Ishikawa (cell line): ENCODE measurements at regions not wholly inside any gene's neighbourhood (a gene's known extent, or its start where the extent isn't known, plus 50 kb on each side); places are given as distances from the start of the nearest gene placed in this dataset.

ENCODE experiments used
- CEBPB ChIP-seq: IDR thresholded peaks from 2 replicates; pipeline ENCODE4 v1.6.1; 2012
- CREB1 ChIP-seq: IDR thresholded peaks from 2 replicates; pipeline ENCODE4 v1.6.1; 2012; ENCODE audit warnings: low read depth
- EGR1 ChIP-seq: IDR thresholded peaks from 2 replicates; pipeline ENCODE4 v1.6.1; 2012
- EP300 ChIP-seq: IDR thresholded peaks from 2 replicates; pipeline ENCODE4 v1.6.1; 2012; ENCODE audit warnings: borderline replicate concordance
- FOXM1 ChIP-seq: IDR thresholded peaks from 2 replicates; pipeline ENCODE4 v1.6.1; 2012; ENCODE audit warnings: low read depth, borderline replicate concordance
- MAX ChIP-seq: IDR thresholded peaks from 2 replicates; pipeline ENCODE4 v1.6.1; 2012
- NFIC ChIP-seq: IDR thresholded peaks from 2 replicates; pipeline ENCODE4 v1.6.1; 2012
- RAD21 ChIP-seq: IDR thresholded peaks from 2 replicates; pipeline ENCODE4 v1.6.1; 2012; ENCODE audit warnings: low read depth
- REST ChIP-seq: IDR thresholded peaks from 2 replicates; pipeline ENCODE4 v1.6.1; 2012; ENCODE audit warnings: low read depth, mild to moderate bottlenecking
- TAF1 ChIP-seq: IDR thresholded peaks from 2 replicates; pipeline ENCODE4 v1.6.1; 2012; ENCODE audit warnings: low read depth, mild to moderate bottlenecking
- TCF12 ChIP-seq: IDR thresholded peaks from 2 replicates; pipeline ENCODE4 v1.6.1; 2012; ENCODE audit warnings: low read depth
- TEAD4 ChIP-seq: IDR thresholded peaks from 2 replicates; pipeline ENCODE4 v1.6.1; 2012
- USF1 ChIP-seq: IDR thresholded peaks from 2 replicates; pipeline ENCODE4 v1.6.1; 2012
- YY1 ChIP-seq: IDR thresholded peaks from 2 replicates; pipeline ENCODE4 v1.6.1; 2012; ENCODE audit warnings: low read depth
- ZBTB7A ChIP-seq: IDR thresholded peaks from 2 replicates; pipeline ENCODE4 v1.6.1; 2012; ENCODE audit warnings: low read depth

GRCh38 chr5:23305055-23305454 is 202.4 kb upstream of the PRDM9 start:
- TF ChIP-seq USF1 (no peak), ZBTB7A (no peak), MAX (no peak), YY1 (no peak), CEBPB (no peak), EP300 (no peak), EGR1 (no peak), REST (no peak), CREB1 (no peak), NFIC (no peak), FOXM1 (no peak), TAF1 (no peak), TEAD4 (no peak), RAD21 (no peak), TCF12 (no peak)

GRCh38 chr5:23303836-23304235 is 203.6 kb upstream of the PRDM9 start:
- TF ChIP-seq TEAD4 (no peak), NFIC (no peak), TAF1 (no peak), FOXM1 (no peak), USF1 (no peak), ZBTB7A (no peak), CREB1 (no peak), YY1 (no peak), EGR1 (no peak), EP300 (no peak), RAD21 (no peak), REST (no peak), CEBPB (no peak), TCF12 (no peak)

- TF ChIP-seq EP300 (no peak), EGR1 (no peak), FOXM1 (no peak), ZBTB7A (no peak), USF1 (no peak), NFIC (no peak), TEAD4 (no peak), TCF12 (no peak), REST (no peak), TAF1 (no peak), RAD21 (no peak), YY1 (no peak), CEBPB (no peak)
Observed at GRCh38 chr5:23303435-23303834, 204.0 kb upstream of the PRDM9 start.

GRCh38 chr5:23302438-23302837 is 205.0 kb upstream of the PRDM9 start:
- TF ChIP-seq CEBPB (no peak), YY1 (no peak), CREB1 (no peak), TAF1 (no peak)

- TF ChIP-seq CREB1, result no peak
- TF ChIP-seq YY1, result no peak
- TF ChIP-seq RAD21, result no peak
- TF ChIP-seq TCF12, result no peak
- TF ChIP-seq MAX, result no peak
- no peak for TF ChIP-seq USF1
- no peak for TF ChIP-seq NFIC
- TF ChIP-seq EP300, result no peak
- no peak for TF ChIP-seq TAF1
- no peak for TF ChIP-seq REST
- no peak for TF ChIP-seq FOXM1
Observed at GRCh38 chr5:23289162-23289561, 218.2 kb upstream of the PRDM9 start.
